ENCODE measurements at regions not wholly inside any gene's neighbourhood (a gene's known extent, or its start where the extent isn't known, plus 50 kb on each side); places are given as distances from the start of the nearest gene placed in this dataset.

DNA sequence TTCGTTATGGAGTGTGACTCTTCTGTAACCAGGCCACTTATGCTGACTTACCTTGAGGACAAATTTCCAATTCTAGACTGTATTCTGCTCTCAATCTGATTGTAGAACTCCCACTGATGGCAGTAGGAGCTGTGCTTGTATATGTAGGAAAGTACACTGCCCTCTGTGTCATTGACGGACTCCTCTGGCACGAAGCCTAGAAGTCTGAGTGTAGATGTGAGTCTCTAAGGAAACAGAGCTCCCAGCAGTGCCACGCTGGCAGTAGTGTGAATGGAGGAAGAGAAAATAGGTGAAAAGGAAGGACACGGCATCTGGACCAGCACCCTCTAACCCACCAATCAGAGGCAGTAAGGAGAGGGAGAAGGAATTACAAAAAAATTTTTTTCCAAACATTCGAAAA, 130.4 kb upstream of the ADGRL2 start:
- 0 out of 2 replicates have a peak, but pooled peaks have one; percentile 20 for TF ChIP-seq NFIC (IDR thresholded peaks at IDR 0.05)
- TF ChIP-seq, protein P1, sequence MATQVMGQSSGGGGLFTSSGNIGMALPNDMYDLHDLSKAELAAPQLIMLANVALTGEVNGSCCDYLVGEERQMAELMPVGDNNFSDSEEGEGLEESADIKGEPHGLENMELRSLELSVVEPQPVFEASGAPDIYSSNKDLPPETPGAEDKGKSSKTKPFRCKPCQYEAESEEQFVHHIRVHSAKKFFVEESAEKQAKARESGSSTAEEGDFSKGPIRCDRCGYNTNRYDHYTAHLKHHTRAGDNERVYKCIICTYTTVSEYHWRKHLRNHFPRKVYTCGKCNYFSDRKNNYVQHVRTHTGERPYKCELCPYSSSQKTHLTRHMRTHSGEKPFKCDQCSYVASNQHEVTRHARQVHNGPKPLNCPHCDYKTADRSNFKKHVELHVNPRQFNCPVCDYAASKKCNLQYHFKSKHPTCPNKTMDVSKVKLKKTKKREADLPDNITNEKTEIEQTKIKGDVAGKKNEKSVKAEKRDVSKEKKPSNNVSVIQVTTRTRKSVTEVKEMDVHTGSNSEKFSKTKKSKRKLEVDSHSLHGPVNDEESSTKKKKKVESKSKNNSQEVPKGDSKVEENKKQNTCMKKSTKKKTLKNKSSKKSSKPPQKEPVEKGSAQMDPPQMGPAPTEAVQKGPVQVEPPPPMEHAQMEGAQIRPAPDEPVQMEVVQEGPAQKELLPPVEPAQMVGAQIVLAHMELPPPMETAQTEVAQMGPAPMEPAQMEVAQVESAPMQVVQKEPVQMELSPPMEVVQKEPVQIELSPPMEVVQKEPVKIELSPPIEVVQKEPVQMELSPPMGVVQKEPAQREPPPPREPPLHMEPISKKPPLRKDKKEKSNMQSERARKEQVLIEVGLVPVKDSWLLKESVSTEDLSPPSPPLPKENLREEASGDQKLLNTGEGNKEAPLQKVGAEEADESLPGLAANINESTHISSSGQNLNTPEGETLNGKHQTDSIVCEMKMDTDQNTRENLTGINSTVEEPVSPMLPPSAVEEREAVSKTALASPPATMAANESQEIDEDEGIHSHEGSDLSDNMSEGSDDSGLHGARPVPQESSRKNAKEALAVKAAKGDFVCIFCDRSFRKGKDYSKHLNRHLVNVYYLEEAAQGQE (IDR thresholded peaks at IDR 0.05; ENCODE audit: low read depth), result no peak

DNA sequence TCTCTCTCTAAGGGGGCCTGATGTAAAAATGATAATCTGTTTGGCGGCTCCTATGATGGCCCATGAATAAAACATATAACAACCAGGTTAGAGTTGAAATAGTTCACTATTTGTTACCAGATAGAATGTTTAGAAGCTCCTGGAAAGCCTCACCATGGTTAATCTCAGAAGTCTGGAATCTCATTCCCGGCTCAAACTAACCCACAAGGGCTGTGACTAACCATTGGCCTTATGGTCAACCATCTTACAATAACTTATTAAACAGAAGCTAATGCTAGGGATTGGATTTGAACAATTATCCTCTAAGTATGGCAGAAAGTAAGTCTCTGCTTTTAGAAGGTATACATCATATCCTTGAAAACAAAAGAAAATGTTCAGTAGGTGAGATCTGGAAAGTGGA, 134.1 kb upstream of the ADGRL2 start:
- TF ChIP-seq TCF12 (IDR thresholded peaks at IDR 0.05; ENCODE audit: low read depth), result no peak
- TF ChIP-seq TAF1 (IDR thresholded peaks at IDR 0.05; ENCODE audit: low read depth), result no peak
- TF ChIP-seq, protein P2, sequence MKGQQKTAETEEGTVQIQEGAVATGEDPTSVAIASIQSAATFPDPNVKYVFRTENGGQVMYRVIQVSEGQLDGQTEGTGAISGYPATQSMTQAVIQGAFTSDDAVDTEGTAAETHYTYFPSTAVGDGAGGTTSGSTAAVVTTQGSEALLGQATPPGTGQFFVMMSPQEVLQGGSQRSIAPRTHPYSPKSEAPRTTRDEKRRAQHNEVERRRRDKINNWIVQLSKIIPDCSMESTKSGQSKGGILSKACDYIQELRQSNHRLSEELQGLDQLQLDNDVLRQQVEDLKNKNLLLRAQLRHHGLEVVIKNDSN (IDR thresholded peaks at IDR 0.05), result no peak
- TF ChIP-seq, protein P1 (IDR thresholded peaks at IDR 0.05; ENCODE audit: low read depth), result no peak
- no peak for TF ChIP-seq ZBTB7A (IDR thresholded peaks at IDR 0.05; ENCODE audit: low read depth)
- no peak for TF ChIP-seq YY1 (IDR thresholded peaks at IDR 0.05; ENCODE audit: low read depth)
- TF ChIP-seq EP300 (IDR thresholded peaks at IDR 0.05; ENCODE audit: borderline replicate concordance), result no peak
- no peak for TF ChIP-seq CEBPB (IDR thresholded peaks at IDR 0.05)

DNA sequence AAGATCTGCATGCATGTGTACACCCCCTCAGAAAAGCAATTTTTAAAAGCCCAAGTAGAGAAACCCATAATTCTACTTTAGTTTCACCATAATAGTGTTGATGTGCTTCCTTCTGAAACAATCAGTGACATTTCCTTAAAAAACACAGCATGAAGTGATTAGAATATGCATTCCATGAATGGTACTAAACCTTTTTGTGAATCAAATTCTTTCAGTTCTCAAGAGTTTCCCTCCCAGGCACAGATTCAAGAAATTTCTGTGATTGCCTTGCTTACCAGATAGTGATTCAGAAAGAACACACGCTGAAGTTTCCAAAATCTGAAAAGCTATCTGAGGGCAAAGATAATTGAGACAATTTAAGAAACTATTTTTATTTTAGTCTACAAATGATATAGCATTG, 136.4 kb upstream of the ADGRL2 start:
- TF ChIP-seq EP300 (IDR thresholded peaks at IDR 0.05; ENCODE audit: borderline replicate concordance) (no peak), TEAD4 (IDR thresholded peaks at IDR 0.05) (no peak), TCF12 (IDR thresholded peaks at IDR 0.05; ENCODE audit: low read depth) (no peak), TAF1 (IDR thresholded peaks at IDR 0.05; ENCODE audit: low read depth) (no peak), YY1 (IDR thresholded peaks at IDR 0.05; ENCODE audit: low read depth) (no peak), FOXM1 (IDR thresholded peaks at IDR 0.05; ENCODE audit: borderline replicate concordance, low read depth) (no peak), CREB1 (IDR thresholded peaks at IDR 0.05; ENCODE audit: low read depth) (no peak)
- TF ChIP-seq, protein P3, sequence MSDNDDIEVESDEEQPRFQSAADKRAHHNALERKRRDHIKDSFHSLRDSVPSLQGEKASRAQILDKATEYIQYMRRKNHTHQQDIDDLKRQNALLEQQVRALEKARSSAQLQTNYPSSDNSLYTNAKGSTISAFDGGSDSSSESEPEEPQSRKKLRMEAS (IDR thresholded peaks at IDR 0.05), result no peak

DNA sequence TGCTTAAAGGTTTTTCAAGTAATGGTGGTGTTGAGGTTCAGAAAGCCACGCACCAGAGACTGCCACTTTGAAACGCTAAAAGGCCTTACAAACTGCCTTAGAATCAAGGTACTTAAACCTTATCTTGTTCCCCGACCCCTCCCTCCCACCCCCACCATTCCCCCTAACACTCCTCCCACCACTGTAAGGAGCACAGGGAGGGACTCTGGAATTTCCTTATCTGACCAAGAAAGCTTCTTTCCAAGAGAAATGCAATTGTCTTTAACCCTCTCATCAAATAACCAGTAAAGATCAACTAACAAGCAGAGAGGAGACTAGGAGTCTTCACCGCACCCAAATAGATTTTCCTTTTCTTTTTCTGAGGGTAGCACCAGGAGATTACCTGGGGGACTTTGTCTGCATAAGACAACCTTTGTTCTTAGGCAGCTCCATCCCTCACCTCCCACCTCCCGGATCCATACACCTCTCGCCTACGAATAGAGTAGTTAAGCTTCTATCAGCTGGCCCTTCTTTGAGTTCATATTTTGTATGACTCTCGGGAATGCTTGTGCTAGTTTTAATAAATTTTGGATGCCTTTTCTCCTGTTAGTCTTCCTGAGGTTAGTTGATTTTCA, 137.7 kb upstream of the ADGRL2 start:
- no peak for TF ChIP-seq NFIC (IDR thresholded peaks at IDR 0.05)
- no peak for TF ChIP-seq ZBTB7A (IDR thresholded peaks at IDR 0.05; ENCODE audit: low read depth)
- TF ChIP-seq TCF12 (IDR thresholded peaks at IDR 0.05; ENCODE audit: low read depth), result no peak
- no peak for TF ChIP-seq CREB1 (IDR thresholded peaks at IDR 0.05; ENCODE audit: low read depth)
- TF ChIP-seq YY1 (IDR thresholded peaks at IDR 0.05; ENCODE audit: low read depth), result no peak
- TF ChIP-seq EP300 (IDR thresholded peaks at IDR 0.05; ENCODE audit: borderline replicate concordance), result no peak
- TF ChIP-seq TEAD4 (IDR thresholded peaks at IDR 0.05), result no peak
- TF ChIP-seq, protein P2 (IDR thresholded peaks at IDR 0.05), result no peak
- TF ChIP-seq CEBPB (IDR thresholded peaks at IDR 0.05), result no peak
- TF ChIP-seq, protein P3 (IDR thresholded peaks at IDR 0.05), result no peak
- TF ChIP-seq TAF1 (IDR thresholded peaks at IDR 0.05; ENCODE audit: low read depth), result no peak
- TF ChIP-seq EGR1 (IDR thresholded peaks at IDR 0.05), result no peak
- TF ChIP-seq, protein P1 (IDR thresholded peaks at IDR 0.05; ENCODE audit: low read depth), result no peak
- no peak for TF ChIP-seq RAD21 (IDR thresholded peaks at IDR 0.05; ENCODE audit: low read depth)

DNA sequence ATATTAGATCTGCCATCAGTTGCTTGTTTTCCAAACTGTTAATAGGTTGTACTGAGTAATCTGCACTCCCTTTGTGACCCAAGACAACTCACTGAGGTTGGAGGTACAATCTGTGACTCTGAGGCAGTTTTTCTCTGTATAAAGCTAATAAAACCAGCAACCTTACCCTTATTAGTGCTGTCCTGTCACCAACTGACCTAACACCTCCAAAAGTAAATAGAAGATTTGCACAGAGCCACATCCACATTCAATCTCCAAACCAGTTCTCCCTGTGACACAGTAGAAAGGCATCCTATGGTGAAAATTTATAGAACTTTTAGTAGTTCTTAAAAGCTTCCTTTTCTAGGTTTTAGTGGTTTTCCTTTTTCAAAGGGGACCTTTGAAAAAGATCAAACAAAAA, 140.4 kb upstream of the ADGRL2 start:
- TF ChIP-seq TCF12 (IDR thresholded peaks at IDR 0.05; ENCODE audit: low read depth) (no peak), CREB1 (IDR thresholded peaks at IDR 0.05; ENCODE audit: low read depth) (no peak), RAD21 (IDR thresholded peaks at IDR 0.05; ENCODE audit: low read depth) (no peak), TAF1 (IDR thresholded peaks at IDR 0.05; ENCODE audit: low read depth) (no peak), ZBTB7A (IDR thresholded peaks at IDR 0.05; ENCODE audit: low read depth) (no peak), NFIC (IDR thresholded peaks at IDR 0.05) (no peak)
- TF ChIP-seq, protein P2 (IDR thresholded peaks at IDR 0.05), result no peak
